Upper lobe of right lung (tissue), 1 donor: ENCODE measurements at regions not wholly inside any gene's neighbourhood (a gene's known extent, or its start where the extent isn't known, plus 50 kb on each side); places are given as distances from the start of the nearest gene placed in this dataset.

Experiments used
- ATAC-seq: fragments of 200-7000 bp; cut with Tn5 transposase; one replicate; pipeline ENCODE4 v1.9.1; 2020; ENCODE audit warnings: mild to moderate bottlenecking, moderate library complexity
- DNase-seq: peaks from one replicate; pipeline ENCODE4 v3.0.0-alpha.2; 2020
- H3K27ac ChIP-seq: fragments of 200-600 bp; one replicate; pipeline ENCODE4 v1.8.0; 2022
- H3K27me3 ChIP-seq: fragments of 200-600 bp; one replicate; pipeline ENCODE4 v1.8.0; 2022; ENCODE audit warnings: mild to moderate bottlenecking
- H3K36me3 ChIP-seq: fragments of 200-600 bp; one replicate; pipeline ENCODE4 v1.8.0; 2022
- H3K4me1 ChIP-seq: fragments of 200-600 bp; one replicate; pipeline ENCODE4 v1.8.0; 2022
- H3K4me3 ChIP-seq: fragments of 200-600 bp; one replicate; pipeline ENCODE4 v1.8.0; 2022; ENCODE audit warnings: mild to moderate bottlenecking
- H3K9me3 ChIP-seq: fragments of 200-600 bp; one replicate; pipeline ENCODE4 v1.8.0; 2022
- CTCF ChIP-seq: fragments of 200-600 bp; IDR thresholded peaks from one replicate; pipeline ENCODE4 v1.8.0; 2022; ENCODE audit warnings: antibody characterized with exemption
- intact Hi-C: fragments of 100-400 bp; cut with DNase I; formaldehyde crosslinking; loops from one replicate; pipeline ENCODE4 v1.11.0; 2022
- donor health status: DM: no; HTN: yes; CAD: no; lungs with severe emphysema.

GRCh38 chr15:97146929-97147870 is 813.3 kb upstream of the ARRDC4 start:
- no peak for DNase-seq
- intact Hi-C loops, result no loop called here

GRCh38 chr15:97153356-97153965 is 807.0 kb upstream of the ARRDC4 start:
- H3K9me3 ChIP-seq, result no peaks in the 10 kb centered on the region
- intact Hi-C loops, result no loop called here
- no peak for TF ChIP-seq CTCF
- ATAC-seq (no peak), DNase-seq (no peak)
- H3K4me3 ChIP-seq, result no peak overlapping the region
- no peaks in the 10 kb centered on the region for H3K27me3 ChIP-seq
- no peaks in the 10 kb centered on the region for H3K36me3 ChIP-seq
- H3K27ac ChIP-seq, result no peak overlapping the region
- no peaks in the 10 kb centered on the region for H3K4me1 ChIP-seq

More at GRCh38 chr15:97146929-97147870, 813.3 kb upstream of the ARRDC4 start:
- Histone ChIP-seq H3K4me1 (no peaks in the 10 kb centered on the region), H3K27me3 (no peaks in the 10 kb centered on the region), H3K36me3 (no peaks in the 10 kb centered on the region), H3K27ac (no peak overlapping the region), H3K4me3 (no peak overlapping the region), H3K9me3 (no peaks in the 10 kb centered on the region)
- TF ChIP-seq CTCF, result no peak
- no peak for ATAC-seq

GRCh38 chr15:97156739-97157265 is 803.7 kb upstream of the ARRDC4 start:
- no peak for DNase-seq
- H3K4me1 ChIP-seq, result no peaks in the 10 kb centered on the region
- ATAC-seq, result no peak
- no peak for TF ChIP-seq CTCF
- H3K4me3 ChIP-seq, result no peak overlapping the region
- H3K27me3 ChIP-seq, result no peaks in the 10 kb centered on the region
- H3K9me3 ChIP-seq, result no peaks in the 10 kb centered on the region
- H3K36me3 ChIP-seq, result no peaks in the 10 kb centered on the region
- intact Hi-C loops, result no loop called here
- H3K27ac ChIP-seq, result no peak overlapping the region

- H3K4me1 ChIP-seq, result no peaks in the 10 kb centered on the region
- TF ChIP-seq CTCF, result no peak
- no peaks in the 10 kb centered on the region for H3K9me3 ChIP-seq
- no peaks in the 10 kb centered on the region for H3K36me3 ChIP-seq
- intact Hi-C loops, result no loop called here
- DNase-seq (no peak), ATAC-seq (no peak)
- H3K4me3 ChIP-seq, result no peak overlapping the region
- no peak overlapping the region for H3K27ac ChIP-seq
- no peaks in the 10 kb centered on the region for H3K27me3 ChIP-seq
These were observed 797.6 kb upstream of the ARRDC4 start for GRCh38 chr15:97162805-97163495.

- no peak overlapping the region for H3K27ac ChIP-seq
- no peak for TF ChIP-seq CTCF
These were observed 795.3 kb upstream of the ARRDC4 start for GRCh38 chr15:97165205-97165604.

More at GRCh38 chr15:97165205-97165604, 795.3 kb upstream of the ARRDC4 start:
- Histone ChIP-seq H3K27me3 (no peaks in the 10 kb centered on the region), H3K36me3 (no peaks in the 10 kb centered on the region), H3K4me3 (no peak overlapping the region), H3K9me3 (no peaks in the 10 kb centered on the region), H3K4me1 (no peaks in the 10 kb centered on the region)
- ATAC-seq (no peak), DNase-seq (no peak)
- intact Hi-C loops, result no loop called here
